ENCODE measurements at regions not wholly inside any gene's neighbourhood (a gene's known extent, or its start where the extent isn't known, plus 50 kb on each side); places are given as distances from the start of the nearest gene placed in this dataset.

- no peak overlapping the region for H3K4me3 ChIP-seq (ENCODE audit: low read length)
- TF ChIP-seq CTCF (IDR thresholded peaks at IDR 0.05; ENCODE audit: low read depth, low read length): no peak
- TF ChIP-seq EZH2phosphoT487 (IDR thresholded peaks at IDR 0.05; ENCODE audit: low read depth): no peak
- H3K36me3 ChIP-seq (replicated peaks; ENCODE audit: low read depth, low read length): no peaks in the 10 kb centered on the region
- no peak overlapping the region for H3K27ac ChIP-seq (ENCODE audit: low read length)
- no peaks in the 10 kb centered on the region for H3K4me1 ChIP-seq (ENCODE audit: low read length)
- no peak overlapping the region for H2AFZ ChIP-seq (ENCODE audit: low read depth, low read length)
- no peak overlapping the region for H3K4me2 ChIP-seq (ENCODE audit: low read length)
- no peak overlapping the region for H3K9ac ChIP-seq (ENCODE audit: low read length)
- H4K20me1 ChIP-seq (ENCODE audit: insufficient read depth, low read length): no peaks in the 10 kb centered on the region
- H3K27me3 ChIP-seq (ENCODE audit: low read depth, low read length): no peaks in the 10 kb centered on the region
- no peaks in the 10 kb centered on the region for H3K79me2 ChIP-seq (ENCODE audit: low read length)
- no peaks in the 10 kb centered on the region for H3K9me3 ChIP-seq (ENCODE audit: insufficient read depth, low read length)
Observed at GRCh38 chr7:34337163-34337562, 320.9 kb upstream of the NPSR1 start.

- no peak overlapping the region for H2AFZ ChIP-seq (ENCODE audit: low read depth, low read length)
Observed at GRCh38 chr7:34338961-34339526, 319.0 kb upstream of the NPSR1 start.

GRCh38 chr7:34341326-34341725 is 316.7 kb upstream of the NPSR1 start:
- Histone ChIP-seq H2AFZ (ENCODE audit: low read depth, low read length) (no peak overlapping the region), H3K27me3 (ENCODE audit: low read depth, low read length) (no peaks in the 10 kb centered on the region), H3K36me3 (replicated peaks; ENCODE audit: low read depth, low read length) (no peaks in the 10 kb centered on the region), H3K27ac (ENCODE audit: low read length) (no peak overlapping the region), H3K4me3 (ENCODE audit: low read length) (no peak overlapping the region), H3K9me3 (ENCODE audit: insufficient read depth, low read length) (no peaks in the 10 kb centered on the region), H3K79me2 (ENCODE audit: low read length) (no peaks in the 10 kb centered on the region), H4K20me1 (ENCODE audit: insufficient read depth, low read length) (no peaks in the 10 kb centered on the region), H3K9ac (ENCODE audit: low read length) (no peak overlapping the region), H3K4me2 (ENCODE audit: low read length) (no peak overlapping the region), H3K4me1 (ENCODE audit: low read length) (no peaks in the 10 kb centered on the region)
- no peak for TF ChIP-seq CTCF (IDR thresholded peaks at IDR 0.05; ENCODE audit: low read depth, low read length)
- no peak for TF ChIP-seq EZH2phosphoT487 (IDR thresholded peaks at IDR 0.05; ENCODE audit: low read depth)

More at GRCh38 chr7:34338961-34339526, 319.0 kb upstream of the NPSR1 start:
- H4K20me1 ChIP-seq (ENCODE audit: insufficient read depth, low read length): no peaks in the 10 kb centered on the region
- H3K4me3 ChIP-seq (ENCODE audit: low read length): no peak overlapping the region
- no peak overlapping the region for H3K9ac ChIP-seq (ENCODE audit: low read length)
- H3K4me2 ChIP-seq (ENCODE audit: low read length): no peak overlapping the region
- no peak for TF ChIP-seq EZH2phosphoT487 (IDR thresholded peaks at IDR 0.05; ENCODE audit: low read depth)
- no peak for TF ChIP-seq CTCF (IDR thresholded peaks at IDR 0.05; ENCODE audit: low read depth, low read length)
- no peaks in the 10 kb centered on the region for H3K79me2 ChIP-seq (ENCODE audit: low read length)
- no peaks in the 10 kb centered on the region for H3K9me3 ChIP-seq (ENCODE audit: insufficient read depth, low read length)
- no peaks in the 10 kb centered on the region for H3K4me1 ChIP-seq (ENCODE audit: low read length)
- H3K27me3 ChIP-seq (ENCODE audit: low read depth, low read length): no peaks in the 10 kb centered on the region
- H3K36me3 ChIP-seq (replicated peaks; ENCODE audit: low read depth, low read length): no peaks in the 10 kb centered on the region
- no peak overlapping the region for H3K27ac ChIP-seq (ENCODE audit: low read length)

- Histone ChIP-seq H3K9me3 (ENCODE audit: insufficient read depth, low read length) (no peaks in the 10 kb centered on the region), H3K27me3 (ENCODE audit: low read depth, low read length) (no peaks in the 10 kb centered on the region), H4K20me1 (ENCODE audit: insufficient read depth, low read length) (no peaks in the 10 kb centered on the region), H2AFZ (ENCODE audit: low read depth, low read length) (no peak overlapping the region), H3K4me3 (ENCODE audit: low read length) (no peak overlapping the region), H3K9ac (ENCODE audit: low read length) (no peak overlapping the region), H3K36me3 (replicated peaks; ENCODE audit: low read depth, low read length) (no peaks in the 10 kb centered on the region), H3K27ac (ENCODE audit: low read length) (no peak overlapping the region), H3K4me2 (ENCODE audit: low read length) (no peak overlapping the region), H3K79me2 (ENCODE audit: low read length) (no peaks in the 10 kb centered on the region), H3K4me1 (ENCODE audit: low read length) (no peaks in the 10 kb centered on the region)
- TF ChIP-seq EZH2phosphoT487 (IDR thresholded peaks at IDR 0.05; ENCODE audit: low read depth) (no peak), CTCF (IDR thresholded peaks at IDR 0.05; ENCODE audit: low read depth, low read length) (no peak)
Observed at GRCh38 chr7:34342387-34342786, 315.6 kb upstream of the NPSR1 start.
